Hematopoietic multipotent progenitor cell treated with erythropoietin and hydrocortisone succinate and interleukin-3 and kit ligand, for 6 days (in vitro differentiated cells): ENCODE measurements at regions not wholly inside any gene's neighbourhood (a gene's known extent, or its start where the extent isn't known, plus 50 kb on each side); places are given as distances from the start of the nearest gene placed in this dataset.
"Not testable (repeated sequence)": the region's sequence is repeated elsewhere in the genome, so short reads cannot be mapped to it uniquely, and the experiment has no call there.

Source experiments
- DNase-seq: peaks from one replicate; pipeline ENCODE4 v3.0.0-alpha.2; 2015

DNA sequence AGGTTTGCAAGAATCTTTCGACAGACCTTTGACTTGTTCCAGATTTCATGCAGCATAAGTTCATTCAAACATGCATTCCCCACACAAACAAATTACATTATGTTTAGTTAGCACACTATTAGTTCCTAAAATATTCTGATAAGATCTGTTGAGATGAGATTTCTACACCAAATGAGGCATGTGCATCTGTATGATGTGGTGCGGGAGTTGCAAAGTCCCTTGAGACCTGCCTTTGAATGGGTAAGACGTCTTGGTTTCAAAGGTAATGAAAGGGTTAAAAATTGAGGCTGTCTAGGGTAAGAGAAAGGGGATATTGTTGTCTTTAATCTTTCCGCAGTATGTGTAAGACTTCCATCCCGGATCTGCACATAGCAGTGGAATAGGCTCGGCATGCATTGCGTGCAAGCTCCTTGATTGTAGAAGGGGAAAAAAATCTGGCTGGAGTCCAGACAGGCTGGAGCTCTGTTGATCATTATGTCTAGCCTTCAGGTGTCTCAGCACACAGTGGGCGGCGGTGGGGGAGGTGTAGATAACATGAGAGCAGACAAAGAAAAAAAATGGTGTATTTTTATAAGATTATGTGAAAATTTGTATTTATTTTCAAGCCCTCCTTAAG is 296.6 kb downstream of the PTPRC start:
- DNase-seq = peak; percentile 94

DNA sequence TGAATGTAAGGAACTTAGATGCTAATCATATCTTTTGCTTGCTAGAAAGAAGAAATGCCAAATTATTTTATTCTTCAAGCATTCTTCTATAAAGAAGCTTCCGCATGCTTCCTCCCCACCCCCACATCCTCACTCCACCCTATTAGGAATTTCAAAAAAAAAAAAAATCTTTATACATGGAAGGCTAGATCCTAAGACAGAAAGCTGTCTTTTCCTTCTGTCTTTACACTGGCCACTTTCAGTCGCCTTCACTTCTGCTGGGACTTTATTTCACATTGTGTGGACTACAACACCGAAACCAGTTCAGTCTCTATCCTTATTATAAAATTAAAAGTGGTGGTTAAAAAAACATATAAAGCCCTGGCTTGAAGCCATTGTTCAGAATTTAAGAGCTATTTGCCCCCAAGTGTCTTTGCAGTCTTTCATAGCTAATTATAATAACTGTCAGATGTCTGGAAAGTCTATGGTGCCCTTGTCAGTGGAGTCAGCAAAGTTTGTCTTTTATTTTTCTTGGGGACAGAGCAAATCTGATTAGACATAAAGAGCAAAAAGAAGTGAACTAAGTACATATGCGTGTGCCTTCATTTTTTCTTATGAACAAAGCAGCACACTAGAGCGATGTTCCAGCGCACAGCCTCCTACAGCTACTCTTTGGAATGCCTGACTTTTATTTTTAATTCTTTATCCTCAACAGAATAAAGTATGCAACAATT is 297.7 kb downstream of the PTPRC start:
- DNase-seq = peak; percentile 56

DNA sequence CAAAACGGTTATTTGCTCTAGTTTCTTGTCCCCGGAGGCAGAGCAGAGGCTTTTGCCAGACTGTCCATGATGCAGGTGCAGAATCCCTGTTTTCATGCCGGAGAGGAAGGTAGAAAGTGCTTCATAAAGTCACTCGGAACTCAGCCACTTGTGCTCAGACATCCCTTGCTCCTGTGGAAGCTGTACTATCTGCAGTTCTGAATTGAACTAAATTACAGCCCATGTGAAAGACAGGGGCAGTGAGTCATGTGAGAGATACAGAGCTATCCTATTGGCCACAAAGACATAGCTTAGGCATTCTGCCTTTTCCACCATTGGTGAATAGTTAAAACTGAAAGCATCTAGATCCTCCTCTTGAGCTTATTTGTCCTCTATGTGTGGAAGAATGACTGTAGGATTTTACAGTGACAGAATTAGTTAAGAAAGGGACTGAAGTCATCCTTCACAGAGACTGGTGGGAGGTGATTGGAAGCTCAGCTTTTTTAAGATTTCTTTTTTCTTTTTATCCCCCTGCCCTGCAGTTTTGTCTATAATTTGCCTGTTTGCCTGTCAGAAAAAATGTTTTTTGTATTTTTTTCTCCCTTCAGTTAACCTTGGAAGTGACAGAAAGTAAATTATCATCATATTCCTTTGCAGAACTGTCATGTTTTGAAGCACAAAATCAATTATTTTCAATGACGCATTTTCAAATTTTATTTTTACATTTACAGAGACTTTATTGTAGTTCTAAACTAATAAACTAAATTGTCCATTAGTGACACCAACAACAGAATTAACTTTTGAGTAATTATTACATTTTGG is 298.6 kb downstream of the PTPRC start:
- peak; percentile 98 for DNase-seq

DNA sequence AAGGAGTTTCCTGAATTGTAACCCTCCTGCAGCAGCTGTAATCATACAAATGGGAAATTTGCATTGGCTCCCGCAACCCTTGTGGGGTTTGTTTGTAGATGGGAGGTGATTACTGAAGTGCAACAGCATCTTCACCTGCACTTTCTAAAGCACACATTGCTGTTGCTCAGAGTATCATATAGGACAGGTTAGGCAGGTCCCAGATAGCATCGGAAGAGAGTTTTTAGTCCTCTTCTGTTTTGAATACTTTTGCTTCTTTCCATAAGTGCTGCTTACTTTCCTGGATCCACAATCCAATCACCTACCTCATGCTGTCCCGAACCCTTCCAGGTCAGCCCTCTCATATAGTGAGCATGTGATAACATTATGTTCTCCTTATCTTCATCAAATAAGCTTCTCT is 300.4 kb downstream of the PTPRC start:
- no peak for DNase-seq

DNA sequence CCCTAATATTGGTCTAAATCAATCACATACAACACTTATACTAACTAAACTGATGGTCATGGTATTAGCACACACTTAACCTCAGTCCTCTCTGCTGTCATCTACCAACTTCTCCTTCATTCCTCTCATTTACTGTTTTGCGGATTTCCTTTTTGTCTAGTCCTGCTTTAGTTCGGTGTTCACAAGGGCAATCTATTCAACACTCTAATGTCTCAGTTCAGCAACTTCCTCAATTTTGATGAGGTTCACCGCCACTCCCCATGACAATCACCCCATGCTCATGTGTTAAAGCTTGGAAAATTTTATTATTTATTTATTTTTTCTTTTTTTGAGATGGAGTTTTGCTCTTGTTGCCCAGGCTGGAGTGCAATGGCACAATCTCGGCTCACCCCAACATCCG is 301.1 kb downstream of the PTPRC start:
- no peak for DNase-seq

DNA sequence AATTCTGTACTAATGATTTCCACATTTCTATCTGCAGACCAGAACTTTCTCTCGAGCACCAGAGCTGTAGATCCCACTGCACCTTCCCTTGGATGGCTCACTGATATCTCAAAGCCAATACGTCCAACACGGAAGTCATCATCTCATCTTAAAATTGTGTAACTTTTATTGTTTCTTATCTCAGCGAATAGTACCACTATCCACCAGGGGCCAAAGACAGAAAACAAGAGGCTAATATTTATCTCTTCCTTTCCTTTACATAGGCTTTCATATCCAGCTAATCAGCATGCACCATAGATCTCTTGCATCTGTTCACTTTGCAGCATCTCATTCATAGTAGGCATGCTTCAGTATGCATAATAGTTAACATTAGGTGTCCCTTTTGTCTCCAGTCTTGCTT is 303.6 kb downstream of the PTPRC start:
- DNase-seq = peak; percentile 27

DNA sequence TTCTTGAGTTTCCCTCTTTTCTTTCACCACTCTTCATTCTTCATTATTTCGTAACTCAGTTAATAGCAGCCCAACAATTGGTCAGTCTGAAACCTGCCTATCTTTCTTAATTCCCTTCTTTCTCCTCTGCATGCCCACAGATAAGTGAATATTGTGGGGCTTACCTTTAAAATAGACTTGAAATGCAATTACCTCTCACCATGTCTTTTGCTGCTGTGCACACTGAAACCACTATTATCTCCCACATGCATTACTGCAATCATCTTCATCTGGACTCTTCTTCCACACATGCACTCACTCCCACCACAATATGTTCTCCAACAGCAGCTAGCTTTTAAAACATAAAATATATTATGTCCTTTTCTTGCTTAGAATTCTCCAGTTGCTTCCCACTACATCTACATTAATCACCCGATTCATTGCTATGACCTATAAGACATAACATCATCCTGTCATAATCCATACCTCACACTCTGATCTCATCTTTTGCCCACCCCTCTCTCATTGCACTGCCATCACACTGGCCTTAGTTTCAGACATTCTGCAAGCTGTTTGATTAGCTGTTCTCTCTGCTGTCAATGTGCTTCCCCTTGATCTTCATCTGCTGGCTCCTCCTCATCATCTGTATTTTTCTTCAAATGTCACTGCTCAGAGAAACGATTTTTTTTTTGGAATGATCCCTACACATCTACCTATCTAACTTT is 304.8 kb downstream of the PTPRC start:
- DNase-seq = peak; percentile 25

DNA sequence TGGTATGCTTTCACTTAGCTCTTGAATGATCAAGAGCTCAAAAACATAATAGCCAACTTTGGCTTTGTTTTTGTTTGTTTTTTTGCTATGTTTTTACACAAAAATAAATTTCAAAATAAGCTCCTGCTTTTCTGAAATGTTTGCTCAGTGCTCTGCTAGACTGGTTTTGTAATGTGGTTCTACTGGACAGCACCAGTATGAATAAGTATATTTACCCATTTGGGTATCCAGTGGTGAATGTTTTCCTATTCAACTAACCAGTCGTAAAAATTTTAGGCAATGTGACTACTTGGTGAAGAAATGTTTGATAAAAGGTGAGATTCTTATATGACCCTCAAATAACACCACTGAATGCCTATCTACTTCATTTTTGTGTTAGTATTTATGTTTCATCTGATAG is 308.6 kb downstream of the PTPRC start:
- DNase-seq = no peak

DNA sequence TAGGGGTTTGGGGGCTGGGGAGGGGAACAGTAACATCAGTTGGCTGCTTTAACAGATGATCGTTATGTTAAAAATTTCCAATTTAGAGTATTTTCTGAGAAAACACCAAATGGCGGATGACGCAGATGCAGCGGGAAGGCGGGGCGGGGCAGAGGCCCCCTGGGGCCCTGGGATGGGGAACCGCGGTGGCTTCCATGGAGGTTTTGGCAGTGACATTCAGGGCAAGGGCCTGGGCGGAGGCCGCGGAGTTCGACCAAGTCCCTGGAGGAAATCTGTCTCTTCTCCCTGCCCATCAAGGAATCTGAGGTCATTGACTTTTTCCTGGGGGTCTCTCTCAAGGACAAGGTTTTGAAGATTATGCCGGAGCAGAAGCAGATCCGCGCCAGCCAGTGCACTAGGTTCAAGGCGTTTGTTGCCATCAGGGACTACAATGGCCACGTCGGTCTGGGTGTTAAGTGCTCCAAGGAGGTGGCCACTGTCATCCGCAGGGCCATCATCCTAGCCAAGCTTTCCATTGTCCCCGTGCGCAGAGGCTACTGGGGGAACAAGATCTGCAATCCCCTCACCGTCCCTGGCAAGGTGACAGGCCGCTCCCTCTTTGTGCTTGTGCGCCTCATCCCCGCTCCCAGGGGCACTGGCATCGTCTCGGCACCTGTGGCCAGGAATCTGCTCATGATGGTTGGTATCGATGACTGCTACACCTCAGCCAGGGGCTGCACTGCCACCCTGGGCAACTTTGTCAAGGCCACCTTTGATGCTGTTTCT is 310.2 kb downstream of the PTPRC start:
- no peak for DNase-seq

DNA sequence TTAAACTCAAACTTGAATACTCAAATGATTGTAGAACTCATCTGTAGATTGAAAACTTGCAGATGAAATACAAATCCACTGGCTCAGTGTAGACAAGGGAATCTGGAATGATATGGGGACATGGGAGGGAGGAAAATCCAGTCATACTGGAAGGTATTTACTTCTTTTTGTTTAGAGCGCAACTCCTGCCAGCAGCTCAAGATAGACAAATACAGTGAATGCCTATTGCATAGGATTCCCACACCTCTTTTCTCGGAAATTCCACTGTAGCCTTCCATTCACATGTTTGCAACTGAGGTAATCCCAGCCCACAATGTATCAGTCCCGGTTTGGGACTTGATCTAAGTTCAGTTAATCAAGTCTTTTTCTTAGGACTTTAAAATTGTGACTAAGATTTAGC is 311.2 kb downstream of the PTPRC start:
- no peak for DNase-seq

DNA sequence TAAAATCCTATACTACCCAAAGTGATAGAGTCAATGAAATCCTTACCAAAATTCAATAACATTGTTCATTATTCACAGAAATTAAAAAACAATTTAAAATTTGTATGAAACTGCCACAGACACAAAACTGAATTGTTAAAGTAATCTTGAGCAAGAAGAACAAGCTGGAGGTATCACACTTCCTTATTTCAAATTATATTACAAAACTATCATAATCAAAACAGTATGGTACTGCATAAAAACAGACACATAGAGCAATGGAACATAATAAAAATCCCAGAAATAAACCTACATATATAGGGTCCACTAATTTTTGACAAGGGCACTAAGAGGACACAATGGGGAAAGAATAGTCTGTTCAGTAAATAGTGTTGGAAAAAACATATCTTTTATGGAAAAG is 316.2 kb downstream of the PTPRC start:
- DNase-seq = no peak

DNA sequence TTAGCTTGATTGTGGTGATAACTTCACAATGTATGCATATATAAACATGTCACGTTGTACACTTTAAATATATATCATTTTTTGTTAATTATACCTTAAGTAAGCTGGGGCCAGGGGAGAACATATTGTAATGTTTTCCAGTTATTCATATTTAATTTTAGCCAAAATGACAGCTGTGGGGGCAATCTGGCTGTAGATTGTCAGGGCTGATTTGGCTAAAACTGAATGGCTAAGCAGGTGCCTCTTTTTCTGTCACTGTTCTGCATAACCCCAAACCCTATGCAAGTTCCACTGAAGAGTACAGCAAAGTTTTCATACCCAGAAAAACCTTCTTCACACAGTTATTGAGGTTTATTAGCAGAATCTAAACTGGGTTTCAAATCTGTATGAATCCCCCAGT is 318.2 kb downstream of the PTPRC start:
- no peak for DNase-seq

DNA sequence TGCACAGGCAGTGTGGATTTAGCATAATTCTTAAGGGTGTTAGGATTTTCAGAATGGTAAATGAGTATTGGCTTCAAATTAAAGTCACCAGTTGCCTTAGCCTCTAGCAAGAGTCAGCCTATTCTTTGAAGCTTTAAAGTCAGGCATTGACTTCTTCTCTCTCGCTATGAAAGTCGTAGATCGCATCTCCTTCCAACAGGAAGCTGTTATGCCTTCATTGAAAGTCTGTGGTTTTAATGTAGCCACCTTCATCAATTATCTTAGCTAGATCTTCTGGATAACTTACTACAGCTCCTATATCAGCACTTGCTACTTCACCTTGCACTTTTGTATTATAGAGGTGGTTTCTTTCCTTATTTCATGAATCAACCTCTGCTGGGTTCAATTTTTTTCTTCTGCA is 320.2 kb downstream of the PTPRC start:
- no peak for DNase-seq

DNA sequence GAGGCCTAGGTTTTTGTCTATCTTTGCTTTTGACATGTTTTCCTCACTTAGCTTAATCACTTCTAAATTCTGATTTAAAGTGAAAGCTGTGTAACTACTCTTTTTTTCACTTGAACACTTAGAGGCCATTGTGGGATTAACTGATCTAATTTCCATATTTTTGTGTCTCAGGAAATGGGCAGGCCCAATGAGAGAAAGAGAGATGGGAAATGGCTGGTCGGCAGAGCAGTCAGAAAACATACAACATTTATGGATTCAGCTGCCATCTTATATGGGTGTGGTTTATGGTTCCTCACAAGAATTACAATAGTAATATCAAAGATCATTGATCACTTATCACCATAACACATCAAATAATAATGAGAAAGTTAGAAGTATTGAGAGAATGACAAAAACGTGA is 320.8 kb downstream of the PTPRC start:
- no peak for DNase-seq

DNA sequence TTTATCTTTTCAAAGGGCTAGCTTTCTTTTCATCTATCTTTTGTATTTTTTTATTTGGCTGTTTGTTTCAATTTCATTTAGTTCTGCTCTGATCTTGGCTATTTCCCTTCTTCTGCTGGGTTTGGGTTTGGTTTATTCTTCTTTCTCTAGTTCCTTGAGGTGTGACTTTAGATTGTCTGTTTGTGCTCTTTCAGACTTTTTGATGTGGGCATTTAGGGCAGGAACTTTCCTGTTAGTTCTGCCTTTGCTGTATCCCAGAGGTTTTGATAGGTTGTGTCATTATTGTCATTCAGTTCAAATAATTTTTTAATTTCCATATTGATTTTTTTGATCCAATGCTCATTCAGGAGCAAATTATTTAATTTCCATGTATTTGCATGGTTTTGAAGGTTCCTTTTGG is 325.0 kb downstream of the PTPRC start:
- not testable (repeated sequence) for DNase-seq

DNA sequence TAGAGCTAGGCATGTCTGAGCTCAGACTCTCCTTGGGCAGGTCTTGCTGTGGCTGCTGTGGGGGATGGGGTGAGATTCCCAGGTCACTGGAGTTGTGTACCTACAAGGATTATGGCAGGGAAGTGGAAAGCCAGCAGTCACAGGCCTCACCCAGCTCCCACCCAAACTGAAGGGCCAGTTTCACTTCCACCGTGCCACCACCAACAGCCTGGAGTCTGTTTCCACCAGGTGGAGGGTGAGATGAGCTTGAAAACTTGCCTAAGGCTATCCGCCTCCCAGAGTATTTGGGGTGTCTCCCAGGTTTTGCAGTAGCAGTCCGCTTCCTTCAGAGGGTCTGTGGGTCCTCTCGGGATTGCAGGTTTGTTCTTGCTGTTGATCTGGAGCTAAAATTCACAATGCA is 327.7 kb downstream of the PTPRC start:
- no peak for DNase-seq

DNA sequence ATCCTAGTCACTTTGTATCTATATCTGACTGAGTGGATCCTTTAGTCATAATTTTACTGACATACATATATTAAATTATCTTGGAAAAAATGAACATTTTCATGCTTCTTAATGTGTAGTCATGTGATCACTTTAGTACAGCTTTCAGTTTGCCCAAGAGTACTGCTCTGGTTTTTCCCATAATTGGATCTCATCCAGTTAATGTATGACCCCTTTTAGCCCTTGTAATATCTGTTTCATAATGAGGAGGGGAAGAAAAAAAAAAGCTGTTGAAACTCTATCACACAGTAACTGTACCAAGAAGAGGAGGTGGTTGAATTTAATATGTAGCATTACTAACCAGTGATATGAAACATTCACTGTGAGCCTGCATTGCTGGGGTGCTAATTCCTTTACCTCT is 328.7 kb downstream of the PTPRC start:
- no peak for DNase-seq

DNA sequence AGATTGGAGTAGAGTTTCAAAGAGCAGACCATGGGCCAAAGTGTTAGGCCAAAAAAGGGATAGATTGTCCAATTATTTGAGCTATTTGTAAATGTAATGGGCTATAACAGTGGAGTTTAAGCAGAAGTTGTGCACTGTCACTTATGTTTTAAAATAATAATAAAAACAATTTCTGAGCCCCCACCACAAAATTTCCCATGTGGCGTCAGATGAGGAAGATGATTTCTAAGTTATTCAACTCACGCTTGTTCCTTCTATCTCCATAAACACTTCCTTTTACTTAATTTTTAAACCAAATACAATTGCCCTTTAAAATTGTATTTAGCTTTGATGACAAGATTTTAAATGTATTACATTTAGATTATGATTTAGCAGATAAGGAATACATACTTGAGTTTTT is 330.0 kb downstream of the PTPRC start:
- no peak for DNase-seq

DNA sequence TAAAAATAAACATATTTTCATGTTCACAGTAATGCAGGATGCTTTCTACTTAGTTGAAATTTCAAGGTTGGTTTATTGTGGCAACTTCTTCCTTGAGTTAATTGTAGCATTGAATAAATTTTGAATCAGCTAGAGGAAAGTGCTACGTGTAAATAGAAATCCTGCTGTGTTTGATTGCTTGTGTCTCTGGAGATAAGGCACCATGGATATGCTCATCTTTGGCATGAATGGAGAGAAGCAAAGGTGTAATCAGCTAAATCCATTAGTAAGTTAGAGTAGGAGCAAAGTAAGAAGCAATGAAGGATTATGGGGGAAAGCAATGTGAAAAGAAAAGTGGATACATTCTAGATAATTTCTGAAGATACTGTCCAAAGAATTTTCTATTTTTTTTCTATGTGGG is 331.1 kb downstream of the PTPRC start:
- DNase-seq = no peak

DNA sequence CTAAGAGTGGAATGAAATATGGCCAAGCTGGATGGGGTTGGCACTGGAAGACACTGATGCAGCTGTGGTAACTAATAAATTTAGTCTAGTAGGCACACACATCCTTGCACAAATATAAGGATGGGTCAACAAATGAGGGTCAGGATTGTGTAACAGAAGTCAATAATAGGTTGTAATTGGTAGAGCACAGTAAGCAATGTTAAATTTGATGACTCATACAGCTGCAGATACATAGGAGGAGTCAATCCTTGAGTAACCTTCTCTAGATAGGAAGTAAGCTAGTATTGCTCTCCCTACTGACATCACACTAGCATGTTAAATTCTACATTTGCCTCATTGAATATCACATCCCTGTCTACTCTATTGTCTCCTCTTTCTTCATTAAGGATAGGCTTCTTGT is 332.1 kb downstream of the PTPRC start:
- peak; percentile 35 for DNase-seq

DNA sequence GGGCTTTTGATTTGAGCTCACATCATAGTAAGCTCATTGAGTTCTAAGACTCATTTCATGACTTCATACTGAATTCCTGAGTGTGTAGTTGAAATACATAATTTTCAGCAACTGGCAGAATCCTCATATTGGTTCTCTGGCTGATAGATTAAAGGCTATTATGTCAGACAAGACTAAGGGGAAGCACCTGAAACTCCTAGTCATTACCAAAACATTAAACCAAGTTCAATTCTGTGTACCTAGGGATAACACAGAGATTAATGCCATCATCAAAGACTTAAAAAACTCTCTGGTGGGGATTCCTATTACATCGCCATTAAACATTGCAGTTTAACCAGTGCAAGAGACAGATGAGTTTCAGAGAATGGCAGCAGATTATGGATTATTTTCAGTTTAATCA is 339.1 kb downstream of the PTPRC start:
- DNase-seq = no peak

DNA sequence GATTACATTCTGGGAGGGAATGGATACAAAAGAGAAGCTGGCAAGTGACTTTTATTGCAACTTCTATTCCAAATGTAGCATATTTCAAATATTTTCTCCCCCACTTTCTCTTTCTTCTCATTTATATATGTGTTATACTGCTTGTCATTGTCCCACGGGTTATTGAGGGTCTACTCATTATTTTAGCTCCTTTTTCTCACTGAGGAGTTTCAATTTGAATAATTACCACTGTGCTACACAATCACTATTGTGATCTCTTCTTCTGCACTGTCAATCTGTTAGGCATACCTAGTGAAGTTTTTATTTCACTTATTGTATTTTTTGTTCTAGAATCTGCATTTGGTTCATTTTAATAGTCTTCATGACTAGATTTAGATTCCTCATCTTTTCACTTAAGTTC is 339.7 kb downstream of the PTPRC start:
- no peak for DNase-seq

DNA sequence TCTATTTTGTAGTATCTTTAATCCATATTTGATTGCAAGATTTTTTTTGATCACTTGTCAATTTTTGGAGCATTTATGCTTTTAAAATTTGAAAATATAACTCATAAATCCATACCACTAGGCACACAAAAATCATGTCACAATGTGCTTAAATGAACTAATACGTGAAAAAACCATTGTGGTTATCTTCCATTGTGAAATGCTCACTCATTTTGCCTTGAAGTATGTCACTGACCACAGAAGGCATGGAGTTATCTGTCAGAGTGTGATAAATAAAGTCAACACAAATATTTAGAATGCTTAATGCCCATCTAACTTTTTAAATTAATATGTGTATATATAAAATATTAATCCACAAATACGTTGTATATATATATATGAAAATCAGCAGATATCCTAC is 347.2 kb downstream of the PTPRC start:
- DNase-seq = peak; percentile 51
